ENCODE measurements at regions not wholly inside any gene's neighbourhood (a gene's known extent, or its start where the extent isn't known, plus 50 kb on each side); places are given as distances from the start of the nearest gene placed in this dataset.

DNA sequence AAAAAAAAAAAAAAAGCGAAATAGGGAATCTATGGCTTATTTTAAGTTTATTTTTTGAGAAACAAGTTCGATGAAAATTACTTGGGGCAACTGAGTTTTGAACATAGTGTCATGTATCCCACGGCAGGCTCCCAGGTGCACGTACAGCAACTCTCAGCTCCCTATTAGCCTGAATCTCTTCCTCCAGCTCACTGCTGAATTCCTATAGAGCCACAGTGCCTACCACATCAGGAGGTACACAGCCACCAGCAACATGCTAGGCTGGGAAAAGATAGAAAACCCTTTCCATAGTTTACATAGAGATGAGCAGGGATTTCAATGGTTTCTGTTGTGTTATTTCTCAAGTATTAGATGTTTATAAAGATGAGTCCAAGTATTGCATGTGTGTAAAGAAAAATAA is 115.9 kb upstream of the RGMB start:
- Histone ChIP-seq H4K20me1 (ENCODE audit: control insufficient read depth, insufficient read depth, low read length, poor library complexity, severe bottlenecking) (no peaks in the 10 kb centered on the region), H3K9ac (ENCODE audit: low read length) (no peak overlapping the region), H2AFZ (ENCODE audit: insufficient read depth, low read depth, low read length, poor library complexity, severe bottlenecking) (no peak overlapping the region), H3K79me2 (ENCODE audit: control insufficient read depth, insufficient read depth, low read length) (no peaks in the 10 kb centered on the region), H3K4me2 (replicated peaks; ENCODE audit: low read depth, low read length, poor library complexity, severe bottlenecking) (no peak overlapping the region), H3K27ac (ENCODE audit: low read length in 2 of 2) (no peak overlapping the region), H3K27me3 (replicated peaks in 1 of 4; ENCODE audit: control extremely low read depth in 1 of 4, control insufficient read depth in 3 of 4, insufficient read depth in 4 of 4, low read length in 3 of 4) (no peaks in the 10 kb centered on the region), H3K9me3 (ENCODE audit: control extremely low read depth in 1 of 3, control insufficient read depth in 2 of 3, insufficient read depth in 1 of 3, low read length in 2 of 3) (peaks cover 0 to 1% (median 0%) of the 10 kb centered on the region in 3 donors), H3K4me1 (ENCODE audit: control insufficient read depth in 2 of 2, insufficient read depth in 2 of 2, low read length in 2 of 2) (no peaks in the 10 kb centered on the region), H3K36me3 (replicated peaks in 1 of 2; ENCODE audit: control extremely low read depth in 1 of 2, control insufficient read depth in 1 of 2, extremely low read depth in 1 of 2, insufficient read depth in 2 of 2, low read length in 1 of 2) (no peaks in the 10 kb centered on the region), H3K4me3 (ENCODE audit: control extremely low read depth in 1 of 5, extremely low read depth in 1 of 5, insufficient read depth in 1 of 5, low read depth in 2 of 5, low read length in 4 of 5) (no peak overlapping the region)
- intact Hi-C loops (cut with micrococcal nuclease): no loop called here
- ChIA-PET POLR2A (no interaction called here), CTCF (interaction anchor here (0.7 kb wide), 1 partner anchor 114 kb away, joined by 4 read pairs; no protein-coding TSS in a partner anchor)
- no peak overlapping the region for H3K4me3 Mint-ChIP-seq
- 90% methylated on average over 2 of the region's 4 CpGs for WGBS (ENCODE audit: insufficient coverage)
- H3K4me1 Mint-ChIP-seq: no peaks in the 10 kb centered on the region
- no peaks in the 10 kb centered on the region for H3K27me3 Mint-ChIP-seq
- ATAC-seq (ENCODE audit: low read depth) (no peak), DNase-seq (no peak)
- no peaks in the 10 kb centered on the region for H3K9me3 Mint-ChIP-seq (ENCODE audit: insufficient read depth)
- no peak overlapping the region for H3K27ac Mint-ChIP-seq
- TF ChIP-seq EZH2 (IDR thresholded peaks at IDR 0.05; ENCODE audit: borderline replicate concordance, insufficient read depth, low read depth, low read length, poor library complexity, severe bottlenecking): no peak
- TF ChIP-seq, protein P1, sequence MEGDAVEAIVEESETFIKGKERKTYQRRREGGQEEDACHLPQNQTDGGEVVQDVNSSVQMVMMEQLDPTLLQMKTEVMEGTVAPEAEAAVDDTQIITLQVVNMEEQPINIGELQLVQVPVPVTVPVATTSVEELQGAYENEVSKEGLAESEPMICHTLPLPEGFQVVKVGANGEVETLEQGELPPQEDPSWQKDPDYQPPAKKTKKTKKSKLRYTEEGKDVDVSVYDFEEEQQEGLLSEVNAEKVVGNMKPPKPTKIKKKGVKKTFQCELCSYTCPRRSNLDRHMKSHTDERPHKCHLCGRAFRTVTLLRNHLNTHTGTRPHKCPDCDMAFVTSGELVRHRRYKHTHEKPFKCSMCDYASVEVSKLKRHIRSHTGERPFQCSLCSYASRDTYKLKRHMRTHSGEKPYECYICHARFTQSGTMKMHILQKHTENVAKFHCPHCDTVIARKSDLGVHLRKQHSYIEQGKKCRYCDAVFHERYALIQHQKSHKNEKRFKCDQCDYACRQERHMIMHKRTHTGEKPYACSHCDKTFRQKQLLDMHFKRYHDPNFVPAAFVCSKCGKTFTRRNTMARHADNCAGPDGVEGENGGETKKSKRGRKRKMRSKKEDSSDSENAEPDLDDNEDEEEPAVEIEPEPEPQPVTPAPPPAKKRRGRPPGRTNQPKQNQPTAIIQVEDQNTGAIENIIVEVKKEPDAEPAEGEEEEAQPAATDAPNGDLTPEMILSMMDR (IDR thresholded peaks at IDR 0.05): no peak

DNA sequence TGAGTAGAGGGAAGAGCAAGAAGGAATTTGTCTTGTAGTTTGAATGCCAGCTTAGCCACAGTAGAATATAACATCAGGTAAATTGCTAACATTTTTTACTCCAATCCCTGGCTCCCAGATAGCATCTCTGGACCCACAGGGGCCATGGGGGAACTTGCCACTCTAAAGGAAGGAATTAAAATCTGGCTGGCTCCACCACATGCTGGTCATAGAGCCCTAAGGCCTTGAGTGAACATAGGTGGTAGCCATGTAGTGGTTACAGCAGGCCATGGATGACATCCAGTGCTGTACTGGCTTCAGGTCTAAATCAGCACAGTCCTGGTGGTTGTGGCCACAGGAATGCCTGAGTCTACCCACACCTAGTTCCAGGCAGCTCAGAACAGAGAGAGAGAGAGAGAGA is 109.9 kb upstream of the RGMB start:
- ATAC-seq (ENCODE audit: low read depth) (no peak), DNase-seq (no peak)
- H3K4me3 Mint-ChIP-seq: no peak overlapping the region
- POLR2A ChIA-PET: no interaction called here
- intact Hi-C loops (cut with micrococcal nuclease): no loop called here
- Histone ChIP-seq H3K4me1 (ENCODE audit: control insufficient read depth in 2 of 2, insufficient read depth in 2 of 2, low read length in 2 of 2) (no peaks in the 10 kb centered on the region), H3K9me3 (ENCODE audit: control extremely low read depth in 1 of 3, control insufficient read depth in 2 of 3, insufficient read depth in 1 of 3, low read length in 2 of 3) (peaks cover 0 to 13% (median 0%) of the 10 kb centered on the region in 3 donors), H3K27me3 (replicated peaks in 1 of 4; ENCODE audit: control extremely low read depth in 1 of 4, control insufficient read depth in 3 of 4, insufficient read depth in 4 of 4, low read length in 3 of 4) (no peaks in the 10 kb centered on the region), H3K9ac (ENCODE audit: low read length) (no peak overlapping the region), H2AFZ (ENCODE audit: insufficient read depth, low read depth, low read length, poor library complexity, severe bottlenecking) (no peak overlapping the region), H3K36me3 (replicated peaks in 1 of 2; ENCODE audit: control extremely low read depth in 1 of 2, control insufficient read depth in 1 of 2, extremely low read depth in 1 of 2, insufficient read depth in 2 of 2, low read length in 1 of 2) (no peaks in the 10 kb centered on the region), H3K4me3 (ENCODE audit: control extremely low read depth in 1 of 5, extremely low read depth in 1 of 5, insufficient read depth in 1 of 5, low read depth in 2 of 5, low read length in 4 of 5) (no peak overlapping the region), H3K79me2 (ENCODE audit: control insufficient read depth, insufficient read depth, low read length) (no peaks in the 10 kb centered on the region), H4K20me1 (ENCODE audit: control insufficient read depth, insufficient read depth, low read length, poor library complexity, severe bottlenecking) (no peaks in the 10 kb centered on the region), H3K4me2 (replicated peaks; ENCODE audit: low read depth, low read length, poor library complexity, severe bottlenecking) (no peak overlapping the region), H3K27ac (ENCODE audit: low read length in 2 of 2) (no peak overlapping the region)
- H3K27me3 Mint-ChIP-seq: peaks cover 3% of the 10 kb centered on the region
- no peaks in the 10 kb centered on the region for H3K4me1 Mint-ChIP-seq
- no peaks in the 10 kb centered on the region for H3K9me3 Mint-ChIP-seq (ENCODE audit: insufficient read depth)
- CTCF ChIA-PET: no interaction called here
- no peak overlapping the region for H3K27ac Mint-ChIP-seq
- no peak for TF ChIP-seq EZH2 (IDR thresholded peaks at IDR 0.05; ENCODE audit: borderline replicate concordance, insufficient read depth, low read depth, low read length, poor library complexity, severe bottlenecking)
- TF ChIP-seq, protein P1 (IDR thresholded peaks at IDR 0.05): no peak
